HepG2 (cell line): ENCODE measurements at regions not wholly inside any gene's neighbourhood (a gene's known extent, or its start where the extent isn't known, plus 50 kb on each side); places are given as distances from the start of the nearest gene placed in this dataset.

ENCODE experiments used
- ARID5B ChIP-seq: IDR thresholded peaks from 2 replicates; pipeline ENCODE4 v1.4.0; 2020; ENCODE audit warnings: mild to moderate bottlenecking, missing genetic modification reagents
- CTCF ChIP-seq: sonication (generic); formaldehyde crosslinking; IDR thresholded peaks from 2 replicates; pipeline ENCODE4 v1.5.0; 2020; ENCODE audit warnings: mild to moderate bottlenecking, missing genetic modification reagents, moderate library complexity
- DMTF1 ChIP-seq: sonication (generic); formaldehyde crosslinking; IDR thresholded peaks from 2 replicates; pipeline ENCODE4 v1.4.0; 2020; ENCODE audit warnings: mild to moderate bottlenecking, missing genetic modification reagents
- ERF ChIP-seq: IDR thresholded peaks from 2 replicates; pipeline ENCODE4 v1.6.1; 2018; ENCODE audit warnings: missing biosample characterization, missing genetic modification reagents
- FOSL2 ChIP-seq: sonication (generic); formaldehyde crosslinking; IDR thresholded peaks from 2 replicates; pipeline ENCODE4 v1.4.0; 2020; ENCODE audit warnings: missing genetic modification reagents
- HDAC2 ChIP-seq: sonication (generic); formaldehyde crosslinking; IDR thresholded peaks from 2 replicates; pipeline ENCODE4 v1.4.0; 2020; ENCODE audit warnings: missing genetic modification reagents
- MAZ ChIP-seq, 2 experiments: sonication (generic) in 1 of 2; formaldehyde crosslinking in 1 of 2; IDR thresholded peaks; 2 replicates each; pipeline versions ENCODE4 v1.5.0 to v1.6.1; 2012 to 2020; ENCODE audit warnings: low read depth in 2 of 2, mild to moderate bottlenecking in 2 of 2, borderline replicate concordance in 1 of 2, improper control_type of control experiment in 1 of 2, low read length in 1 of 2, missing genetic modification reagents in 1 of 2, moderate library complexity in 1 of 2
- NFATC3 ChIP-seq: sonication (generic); formaldehyde crosslinking; IDR thresholded peaks from 2 replicates; pipeline ENCODE4 v1.5.1; 2020; ENCODE audit warnings: mild to moderate bottlenecking, missing genetic modification reagents
- RAD21 ChIP-seq: fragments of 450-650 bp; formaldehyde crosslinking; IDR thresholded peaks from 2 replicates; pipeline ENCODE4 v1.5.0; 2020; ENCODE audit warnings: mild to moderate bottlenecking
- SP4 ChIP-seq: sonication (generic); formaldehyde crosslinking; IDR thresholded peaks from 2 replicates; pipeline ENCODE4 v1.8.1; 2023; ENCODE audit warnings: mild to moderate bottlenecking, missing genetic modification reagents
- ZBTB44 ChIP-seq: sonication (generic); formaldehyde crosslinking; IDR thresholded peaks from 2 replicates; pipeline ENCODE4 v1.4.0; 2020; ENCODE audit warnings: missing genetic modification reagents
- ZFYVE20 ChIP-seq: sonication (generic); formaldehyde crosslinking; IDR thresholded peaks from 2 replicates; pipeline ENCODE4 v1.8.0; 2023; ENCODE audit warnings: low read depth, mild to moderate bottlenecking, moderate library complexity, missing genetic modification reagents, borderline replicate concordance
- ZMAT5 ChIP-seq: sonication (generic); formaldehyde crosslinking; IDR thresholded peaks from 2 replicates; pipeline ENCODE4 v1.5.0; 2020; ENCODE audit warnings: mild to moderate bottlenecking, low read depth, missing genetic modification reagents, borderline replicate concordance
- ZNF30 ChIP-seq: sonication (generic); formaldehyde crosslinking; IDR thresholded peaks from 2 replicates; pipeline ENCODE4 v1.5.0; 2020; ENCODE audit warnings: mild to moderate bottlenecking, missing genetic modification reagents

- TF ChIP-seq CTCF (CRISPR knock-in tag) (no peak), ARID5B (CRISPR knock-in tag) (no peak), ERF (CRISPR knock-in tag) (no peak), ZMAT5 (CRISPR knock-in tag) (no peak), MAZ (IDR thresholded peaks at IDR 0.05; ENCODE audit: borderline replicate concordance, low read depth, low read length) (no peak), MAZ (CRISPR knock-in tag; IDR thresholded peaks at IDR 0.05; ENCODE audit: low read depth) (no peak), DMTF1 (CRISPR knock-in tag) (no peak), HDAC2 (no peak), ZBTB44 (no peak), SP4 (CRISPR knock-in tag) (no peak), RAD21 (CRISPR knock-in tag) (no peak), NFATC3 (CRISPR knock-in tag) (no peak), FOSL2 (CRISPR knock-in tag) (no peak), ZFYVE20 (CRISPR knock-in tag) (no peak), ZNF30 (CRISPR knock-in tag) (no peak)
Measured at GRCh38 chr5:34555699-34556508, 100.2 kb upstream of the RAI14 start.
